HG02588 (cell line): ENCODE measurements at regions not wholly inside any gene's neighbourhood (a gene's known extent, or its start where the extent isn't known, plus 50 kb on each side); places are given as distances from the start of the nearest gene placed in this dataset.

Experiments used
- ATAC-seq: cut with Tn5 transposase; IDR thresholded peaks from one replicate; pipeline ENCODE4 v1.9.1; 2021; ENCODE audit warnings: mild to moderate bottlenecking, moderate library complexity; ENCODE audit not compliant: unreplicated experiment

DNA sequence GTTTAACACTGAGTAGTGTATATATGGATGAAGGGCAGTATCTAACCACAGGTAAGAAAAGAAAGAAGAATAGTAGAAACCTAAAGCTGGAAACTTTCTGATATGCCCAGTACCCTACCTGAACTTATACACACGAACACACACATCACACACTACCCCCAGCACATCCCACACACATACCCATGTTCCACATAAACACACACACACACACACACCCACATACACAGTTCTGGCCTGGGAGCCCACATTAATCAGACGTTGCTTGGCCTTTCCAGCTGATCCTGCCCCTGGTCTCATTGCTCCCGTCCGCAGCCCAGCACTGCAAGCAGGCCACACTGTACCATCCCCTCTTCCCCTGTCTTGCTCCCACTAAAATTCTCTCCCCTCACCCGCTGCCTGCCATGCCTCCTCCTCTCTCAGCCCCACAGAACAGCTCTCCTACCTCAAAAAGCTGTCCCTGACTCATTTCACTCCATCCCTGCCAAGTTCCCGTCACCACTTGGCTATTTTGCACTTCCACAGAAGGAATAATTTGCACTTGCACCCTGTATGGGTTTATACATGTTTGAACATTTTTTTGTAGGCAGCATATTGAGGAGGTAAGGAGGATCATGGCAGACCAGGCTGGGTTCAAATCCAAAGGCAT is 185.8 kb upstream of the PPP2R3A start:
- no peak for ATAC-seq

DNA sequence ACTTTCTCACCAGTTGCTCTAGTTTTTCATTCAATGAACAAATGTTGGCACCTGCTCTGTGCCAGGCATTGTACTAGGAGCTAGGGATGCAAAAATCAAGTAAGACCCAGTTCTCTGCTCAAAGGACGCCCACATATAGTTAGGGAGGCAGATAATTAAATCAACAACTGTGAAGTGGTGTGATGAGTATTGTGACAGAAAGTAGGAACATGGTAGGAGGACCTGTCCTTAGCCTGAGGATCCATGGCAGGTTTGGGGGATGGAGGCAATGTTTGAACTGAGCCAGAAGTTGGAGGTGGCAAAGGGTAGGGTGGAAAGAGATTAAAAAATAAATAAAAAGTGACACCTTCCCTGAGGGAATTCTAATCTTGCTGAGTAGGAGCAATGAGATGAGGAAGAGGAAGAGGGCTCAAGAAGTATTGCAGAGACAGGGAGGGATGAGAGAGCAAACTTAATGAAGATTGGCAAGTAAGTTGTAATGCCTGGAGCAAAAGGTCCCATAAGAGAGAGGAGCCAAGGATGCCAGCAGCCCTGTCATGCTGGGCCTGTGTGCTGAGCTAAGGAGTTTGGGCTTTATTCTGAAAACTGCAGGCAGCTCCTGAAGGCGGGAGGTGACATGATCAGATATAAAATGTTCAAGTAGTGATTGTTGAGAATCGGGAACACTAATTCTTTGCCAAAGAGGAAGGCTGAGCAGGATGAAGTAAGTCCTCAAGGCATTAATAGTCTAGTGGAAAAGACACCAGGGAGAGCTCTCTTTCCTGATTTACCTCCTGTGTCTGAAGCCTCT is 184.3 kb upstream of the PPP2R3A start:
- no peak for ATAC-seq

DNA sequence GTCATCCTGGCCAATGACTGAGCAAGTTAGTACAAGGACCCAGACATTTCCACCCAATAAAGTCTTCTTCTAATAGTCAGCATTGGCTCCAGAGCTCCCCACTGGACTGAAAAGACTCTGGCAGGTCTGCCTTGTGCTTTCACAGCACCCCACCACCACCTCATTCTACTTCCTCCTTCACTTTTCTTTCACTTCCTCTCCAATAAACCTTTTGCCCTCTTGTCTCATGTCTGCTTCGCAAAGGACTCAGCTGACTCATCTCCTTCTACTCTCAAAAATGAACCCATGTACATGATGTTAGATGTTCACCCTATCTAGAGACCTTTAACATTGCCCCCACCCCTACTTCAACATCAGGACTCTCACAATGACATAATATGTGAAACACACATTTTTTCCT is 181.0 kb upstream of the PPP2R3A start:
- ATAC-seq, result peak; percentile 67

GRCh38 chr3:135788146-135788545 is 177.4 kb upstream of the PPP2R3A start:
- no peak for ATAC-seq

GRCh38 chr3:135788978-135789377 is 176.6 kb upstream of the PPP2R3A start:
- no peak for ATAC-seq

DNA sequence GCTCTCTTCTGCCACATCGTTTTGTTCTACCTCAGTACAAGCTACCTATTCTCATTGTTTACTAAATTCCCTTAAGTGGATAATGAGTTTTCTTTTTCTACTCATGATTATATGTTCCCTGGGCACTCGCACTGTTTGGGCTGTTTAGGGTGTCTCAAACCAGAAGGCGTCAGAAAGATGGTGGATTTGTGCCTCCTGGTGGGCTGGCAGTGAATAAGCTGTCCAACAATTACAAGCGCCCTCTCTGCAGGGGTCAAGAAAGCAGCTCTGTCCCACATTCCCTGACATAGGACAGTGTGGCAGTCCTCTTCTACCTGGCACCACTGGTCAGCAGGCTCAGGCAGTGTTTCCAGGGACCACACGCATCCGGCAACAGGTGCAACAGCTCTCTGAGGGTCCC is 173.4 kb upstream of the PPP2R3A start:
- ATAC-seq, result no peak

DNA sequence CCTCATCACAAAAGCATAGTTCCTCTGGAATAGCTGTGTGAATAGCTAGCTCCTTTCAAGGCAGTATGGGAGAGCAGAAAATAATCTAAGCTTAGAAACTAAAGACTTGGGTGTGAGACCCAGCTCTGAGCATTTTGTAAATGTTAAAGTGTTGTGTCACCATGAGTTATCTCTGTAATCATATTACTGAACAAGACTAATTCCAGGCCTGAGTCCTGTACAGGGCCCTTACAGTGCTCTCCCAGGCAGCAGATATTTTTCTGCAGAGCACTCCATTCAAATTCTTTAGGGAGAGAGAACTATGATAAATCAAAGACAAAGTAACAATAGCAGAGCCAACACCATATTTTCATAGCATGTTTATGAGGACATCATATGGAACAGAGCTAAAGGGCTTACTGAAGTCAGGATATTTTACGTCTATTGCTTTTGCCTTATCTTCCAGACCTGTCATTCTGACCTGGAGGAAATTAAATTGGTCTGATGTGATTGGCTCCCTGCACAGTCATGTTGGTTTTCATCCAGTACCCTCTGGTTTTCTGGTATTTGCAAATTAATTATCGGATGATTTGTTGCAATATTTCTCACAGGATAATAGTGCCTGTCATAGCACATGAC is 172.6 kb upstream of the PPP2R3A start:
- ATAC-seq, result no peak

DNA sequence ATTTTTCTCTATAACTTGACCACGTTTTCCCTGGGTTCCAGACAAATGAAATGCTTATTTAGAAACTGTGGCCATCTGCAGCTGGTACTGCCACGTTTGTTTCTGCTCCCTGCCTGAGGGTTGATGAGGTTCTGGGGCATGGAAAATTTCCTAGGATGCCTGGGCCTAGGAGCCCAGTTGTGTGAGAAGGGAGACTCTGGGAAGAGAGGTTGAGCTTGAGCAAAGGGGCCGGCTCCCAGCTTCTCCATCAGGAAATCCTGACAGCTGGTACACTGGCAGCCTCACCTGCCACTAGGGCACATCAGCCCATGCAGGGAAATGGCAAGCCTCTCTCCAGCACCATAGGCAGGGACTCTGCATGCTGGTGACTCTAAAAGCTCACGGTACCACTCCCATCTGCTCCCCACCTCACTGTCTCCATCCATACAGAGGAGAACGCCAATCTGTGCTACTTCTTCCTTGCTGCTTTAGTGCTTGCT is 165.4 kb upstream of the PPP2R3A start:
- no peak for ATAC-seq

GRCh38 chr3:135801018-135801417 is 164.5 kb upstream of the PPP2R3A start:
- ATAC-seq, result no peak

- no peak for ATAC-seq
Observed at GRCh38 chr3:135802171-135802570, 163.4 kb upstream of the PPP2R3A start.

DNA sequence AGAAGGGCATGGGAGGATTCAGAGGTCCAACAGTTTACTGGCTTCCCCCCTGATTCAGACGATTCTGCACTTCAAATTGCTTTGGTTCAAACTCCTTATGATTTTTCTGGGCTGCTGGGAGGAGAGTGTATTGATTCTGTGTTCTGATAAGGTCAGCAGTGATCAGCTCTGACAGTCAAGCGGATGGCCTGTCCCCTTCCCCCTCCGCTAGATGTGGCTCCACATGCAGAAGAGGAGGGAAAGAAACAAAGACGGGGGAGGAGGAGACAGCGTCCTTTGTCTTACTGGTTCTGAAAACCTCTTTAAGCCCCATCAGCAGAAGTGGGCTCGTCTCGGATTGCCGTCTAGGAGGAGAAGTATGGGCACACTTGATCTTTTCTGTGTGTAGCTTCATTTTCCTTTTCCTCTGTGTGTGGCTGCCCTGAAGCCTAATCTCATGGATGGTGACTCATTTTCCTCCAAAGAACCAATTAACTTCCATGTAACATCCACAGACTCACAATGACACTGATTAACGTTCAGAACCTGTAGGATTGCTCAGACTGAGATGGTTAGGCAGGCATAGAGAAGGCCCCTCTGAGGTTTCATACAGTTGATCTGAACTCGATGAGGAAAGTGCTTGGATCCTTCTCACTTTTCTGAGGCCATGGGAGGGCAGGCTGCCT is 162.4 kb upstream of the PPP2R3A start:
- no peak for ATAC-seq

DNA sequence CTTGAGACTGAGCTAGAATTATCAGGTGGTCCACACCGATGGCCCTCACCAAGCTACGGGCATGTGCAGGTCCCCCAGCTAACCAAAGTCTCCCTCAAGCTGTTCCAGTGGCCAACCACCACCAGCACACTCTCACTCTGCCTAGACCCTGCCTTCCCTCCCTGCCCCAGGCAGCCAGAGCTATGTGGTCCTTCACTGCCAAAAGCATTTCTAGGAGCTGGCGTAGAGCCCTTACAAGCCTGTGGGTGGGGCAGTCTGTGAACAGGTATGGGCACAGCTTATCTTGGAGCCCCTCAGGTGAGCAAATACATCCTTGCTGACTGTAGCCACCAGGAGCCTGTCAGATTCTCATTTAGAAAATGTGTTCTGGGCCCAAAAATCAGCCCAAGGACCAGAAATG is 159.8 kb upstream of the PPP2R3A start:
- ATAC-seq, result no peak

DNA sequence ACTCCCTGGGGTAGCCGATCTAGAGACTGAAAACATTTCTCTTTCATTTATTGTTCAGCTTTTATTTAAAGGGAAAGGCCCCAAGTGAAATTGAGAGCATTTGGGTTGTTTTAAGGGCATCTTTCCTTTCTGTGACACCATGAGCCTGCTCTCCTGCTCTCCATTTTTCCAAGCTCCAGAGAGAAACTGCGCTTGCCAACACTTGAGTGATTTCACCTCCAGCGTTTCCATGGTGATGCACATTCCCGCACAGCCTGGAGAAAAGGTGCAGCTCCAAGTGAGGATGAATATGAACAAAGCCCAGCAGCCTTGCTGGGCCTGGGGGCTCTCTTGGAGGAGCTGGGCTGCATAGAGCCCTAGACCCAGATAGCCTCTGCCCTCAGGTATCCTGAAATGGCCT is 159.2 kb upstream of the PPP2R3A start:
- ATAC-seq, result no peak

- no peak for ATAC-seq
Observed at GRCh38 chr3:135807879-135808278, 157.6 kb upstream of the PPP2R3A start.

GRCh38 chr3:135809021-135809634 is 156.4 kb upstream of the PPP2R3A start:
- no peak for ATAC-seq

DNA sequence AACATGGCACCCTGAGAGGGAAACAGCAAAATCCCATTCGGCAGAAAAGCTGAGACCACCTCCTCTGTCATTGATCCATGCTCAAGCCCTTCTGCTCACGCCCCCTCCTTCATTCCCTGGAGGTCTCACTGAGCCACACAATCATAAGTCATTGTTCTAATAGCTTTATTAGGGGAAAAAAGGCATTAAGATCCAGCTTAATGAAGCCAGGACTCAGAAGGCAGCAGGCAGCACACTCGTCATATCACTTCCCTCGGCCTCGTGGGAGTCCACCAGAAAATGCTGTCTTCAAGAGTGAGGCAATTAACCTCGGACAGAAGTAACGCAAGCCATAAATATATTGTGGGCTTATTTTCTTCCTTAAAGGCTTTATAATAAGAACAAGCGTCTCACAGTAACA is 153.9 kb upstream of the PPP2R3A start:
- ATAC-seq, result no peak

DNA sequence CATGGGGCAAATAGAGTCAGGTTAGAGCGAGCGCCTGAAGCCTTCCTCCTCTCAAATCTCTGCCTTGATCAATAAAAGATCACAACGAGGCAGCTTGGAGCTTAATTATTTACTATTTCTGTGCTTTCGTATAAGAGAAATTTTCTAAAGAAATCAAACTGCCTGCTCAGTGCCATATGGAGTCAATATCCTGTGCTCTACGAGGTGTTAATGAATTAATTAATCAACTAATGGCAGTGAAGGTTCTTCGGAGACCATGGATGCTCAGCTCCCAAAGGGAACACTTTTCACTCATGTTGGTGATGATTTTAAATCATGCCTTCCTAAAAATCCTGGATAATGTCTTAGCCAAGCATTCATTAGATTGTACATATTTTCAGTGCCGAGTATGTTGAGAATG is 153.5 kb upstream of the PPP2R3A start:
- ATAC-seq, result no peak

- ATAC-seq, result no peak
Observed at GRCh38 chr3:135834465-135834864, 131.1 kb upstream of the PPP2R3A start.

- ATAC-seq, result no peak
Observed at GRCh38 chr3:135837977-135838631, 127.4 kb upstream of the PPP2R3A start.

DNA sequence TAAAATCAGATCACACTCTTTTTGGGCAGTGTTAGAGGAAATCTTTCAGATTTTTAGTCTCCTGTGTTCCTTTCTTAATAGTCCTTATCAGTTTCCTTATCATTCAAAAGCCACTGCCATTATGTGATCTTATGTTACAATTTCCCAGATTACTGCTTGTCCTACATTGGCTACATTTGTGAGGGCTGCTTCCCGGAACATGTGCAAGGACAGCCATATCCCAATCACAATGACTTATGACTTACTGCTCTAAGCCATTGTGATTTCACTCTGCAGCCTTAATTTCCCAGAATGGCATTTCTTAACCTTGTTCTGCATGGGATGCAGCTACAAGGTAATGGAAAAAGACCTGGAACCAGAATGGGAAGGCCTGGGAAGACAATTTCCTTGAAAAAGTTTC is 125.1 kb upstream of the PPP2R3A start:
- ATAC-seq, result no peak

DNA sequence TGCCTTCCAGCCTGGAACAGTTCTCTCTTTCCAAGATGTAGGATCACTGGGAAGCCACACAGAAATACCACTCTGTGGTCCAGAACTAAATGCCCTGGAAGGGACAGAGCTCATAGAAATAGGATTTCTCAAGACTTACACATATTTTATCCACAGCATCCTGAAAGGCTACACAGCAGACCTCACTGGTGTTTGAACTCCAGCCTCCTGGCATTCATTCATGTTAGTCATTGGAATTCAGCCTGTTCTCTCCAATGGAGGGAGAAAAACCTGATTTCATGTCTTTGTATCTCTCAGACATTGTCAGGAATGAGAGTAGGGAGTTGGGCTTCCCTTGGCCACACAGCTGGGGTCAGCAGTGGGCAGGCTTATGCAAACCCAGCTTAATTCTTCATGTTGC is 121.1 kb upstream of the PPP2R3A start:
- no peak for ATAC-seq
